ENCODE measurements at regions not wholly inside any gene's neighbourhood (a gene's known extent, or its start where the extent isn't known, plus 50 kb on each side); places are given as distances from the start of the nearest gene placed in this dataset.

DNA sequence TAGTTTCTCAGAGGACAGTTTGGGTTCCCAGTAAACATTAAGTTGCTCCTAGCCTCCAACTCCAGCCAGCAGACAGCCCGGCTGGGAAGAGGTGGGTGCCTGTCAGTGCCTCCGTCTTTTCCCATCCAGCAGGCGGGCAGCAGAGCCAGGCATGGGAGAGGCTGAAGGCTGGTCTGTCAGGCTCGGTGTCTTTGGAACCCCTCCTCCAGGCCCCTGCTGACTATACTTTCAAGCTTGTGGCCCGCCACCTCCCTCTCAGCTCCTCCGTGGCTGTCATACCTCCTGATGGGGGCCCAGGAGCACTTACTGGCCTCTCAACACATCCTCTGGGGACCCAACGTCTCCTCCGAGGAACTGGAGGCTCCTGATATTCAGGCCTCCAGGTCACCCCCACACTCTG lies 140.9 kb downstream of the ACTL8 start:
- TF ChIP-seq, protein P1, sequence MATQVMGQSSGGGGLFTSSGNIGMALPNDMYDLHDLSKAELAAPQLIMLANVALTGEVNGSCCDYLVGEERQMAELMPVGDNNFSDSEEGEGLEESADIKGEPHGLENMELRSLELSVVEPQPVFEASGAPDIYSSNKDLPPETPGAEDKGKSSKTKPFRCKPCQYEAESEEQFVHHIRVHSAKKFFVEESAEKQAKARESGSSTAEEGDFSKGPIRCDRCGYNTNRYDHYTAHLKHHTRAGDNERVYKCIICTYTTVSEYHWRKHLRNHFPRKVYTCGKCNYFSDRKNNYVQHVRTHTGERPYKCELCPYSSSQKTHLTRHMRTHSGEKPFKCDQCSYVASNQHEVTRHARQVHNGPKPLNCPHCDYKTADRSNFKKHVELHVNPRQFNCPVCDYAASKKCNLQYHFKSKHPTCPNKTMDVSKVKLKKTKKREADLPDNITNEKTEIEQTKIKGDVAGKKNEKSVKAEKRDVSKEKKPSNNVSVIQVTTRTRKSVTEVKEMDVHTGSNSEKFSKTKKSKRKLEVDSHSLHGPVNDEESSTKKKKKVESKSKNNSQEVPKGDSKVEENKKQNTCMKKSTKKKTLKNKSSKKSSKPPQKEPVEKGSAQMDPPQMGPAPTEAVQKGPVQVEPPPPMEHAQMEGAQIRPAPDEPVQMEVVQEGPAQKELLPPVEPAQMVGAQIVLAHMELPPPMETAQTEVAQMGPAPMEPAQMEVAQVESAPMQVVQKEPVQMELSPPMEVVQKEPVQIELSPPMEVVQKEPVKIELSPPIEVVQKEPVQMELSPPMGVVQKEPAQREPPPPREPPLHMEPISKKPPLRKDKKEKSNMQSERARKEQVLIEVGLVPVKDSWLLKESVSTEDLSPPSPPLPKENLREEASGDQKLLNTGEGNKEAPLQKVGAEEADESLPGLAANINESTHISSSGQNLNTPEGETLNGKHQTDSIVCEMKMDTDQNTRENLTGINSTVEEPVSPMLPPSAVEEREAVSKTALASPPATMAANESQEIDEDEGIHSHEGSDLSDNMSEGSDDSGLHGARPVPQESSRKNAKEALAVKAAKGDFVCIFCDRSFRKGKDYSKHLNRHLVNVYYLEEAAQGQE (IDR thresholded peaks at IDR 0.05; ENCODE audit: insufficient replicate concordance, low read depth) = no peak
- no peak for TF ChIP-seq SPI1 (IDR thresholded peaks at IDR 0.05; ENCODE audit: borderline replicate concordance, low read depth)
- TF ChIP-seq, protein P2, sequence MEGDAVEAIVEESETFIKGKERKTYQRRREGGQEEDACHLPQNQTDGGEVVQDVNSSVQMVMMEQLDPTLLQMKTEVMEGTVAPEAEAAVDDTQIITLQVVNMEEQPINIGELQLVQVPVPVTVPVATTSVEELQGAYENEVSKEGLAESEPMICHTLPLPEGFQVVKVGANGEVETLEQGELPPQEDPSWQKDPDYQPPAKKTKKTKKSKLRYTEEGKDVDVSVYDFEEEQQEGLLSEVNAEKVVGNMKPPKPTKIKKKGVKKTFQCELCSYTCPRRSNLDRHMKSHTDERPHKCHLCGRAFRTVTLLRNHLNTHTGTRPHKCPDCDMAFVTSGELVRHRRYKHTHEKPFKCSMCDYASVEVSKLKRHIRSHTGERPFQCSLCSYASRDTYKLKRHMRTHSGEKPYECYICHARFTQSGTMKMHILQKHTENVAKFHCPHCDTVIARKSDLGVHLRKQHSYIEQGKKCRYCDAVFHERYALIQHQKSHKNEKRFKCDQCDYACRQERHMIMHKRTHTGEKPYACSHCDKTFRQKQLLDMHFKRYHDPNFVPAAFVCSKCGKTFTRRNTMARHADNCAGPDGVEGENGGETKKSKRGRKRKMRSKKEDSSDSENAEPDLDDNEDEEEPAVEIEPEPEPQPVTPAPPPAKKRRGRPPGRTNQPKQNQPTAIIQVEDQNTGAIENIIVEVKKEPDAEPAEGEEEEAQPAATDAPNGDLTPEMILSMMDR (IDR thresholded peaks at IDR 0.05; ENCODE audit: insufficient read depth, low read length) = no peak
- Histone ChIP-seq H3K4me3 (replicated peaks; ENCODE audit: insufficient read depth, low read length) (no peak overlapping the region), H3K27ac (replicated peaks) (no peak overlapping the region), H3K27me3 (ENCODE audit: insufficient read depth, poor library complexity, severe bottlenecking) (no peaks in the 10 kb centered on the region)
- DNase-seq (ENCODE audit: low read depth in 1 of 2, low spot score in 1 of 2) = no peak

DNA sequence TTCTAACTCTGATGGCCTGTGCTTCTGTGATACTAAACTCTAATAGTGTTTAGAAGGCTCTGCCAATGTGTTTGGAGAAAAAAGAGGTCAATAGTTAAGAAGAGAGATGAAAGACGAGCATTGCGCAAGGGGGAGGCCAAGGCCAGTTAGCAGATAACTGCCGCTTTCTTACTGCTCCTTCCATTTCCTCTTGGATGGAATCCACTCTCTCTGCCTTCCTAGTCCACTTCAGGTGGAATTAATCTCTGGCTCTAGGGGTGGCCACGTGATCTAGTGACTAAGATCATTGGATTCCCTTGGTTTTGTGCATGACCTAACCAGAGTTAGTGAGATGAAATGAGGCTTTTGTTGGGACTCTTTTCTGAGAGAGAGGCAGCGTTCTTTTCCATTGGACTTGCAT lies 148.3 kb downstream of the ACTL8 start:
- TF ChIP-seq GABPA (IDR thresholded peaks at IDR 0.05; ENCODE audit: low read depth) (no peak), SPI1 (IDR thresholded peaks at IDR 0.05; ENCODE audit: borderline replicate concordance, low read depth) (no peak)
- TF ChIP-seq, protein P1 (IDR thresholded peaks at IDR 0.05; ENCODE audit: insufficient replicate concordance, low read depth) = no peak
- DNase-seq (ENCODE audit: low read depth in 1 of 2, low spot score in 1 of 2) = no peak
- H3K27ac ChIP-seq (replicated peaks) = no peak overlapping the region
- no peak overlapping the region for H3K4me3 ChIP-seq (replicated peaks; ENCODE audit: insufficient read depth, low read length)
- H3K27me3 ChIP-seq (ENCODE audit: insufficient read depth, poor library complexity, severe bottlenecking) = no peaks in the 10 kb centered on the region

DNA sequence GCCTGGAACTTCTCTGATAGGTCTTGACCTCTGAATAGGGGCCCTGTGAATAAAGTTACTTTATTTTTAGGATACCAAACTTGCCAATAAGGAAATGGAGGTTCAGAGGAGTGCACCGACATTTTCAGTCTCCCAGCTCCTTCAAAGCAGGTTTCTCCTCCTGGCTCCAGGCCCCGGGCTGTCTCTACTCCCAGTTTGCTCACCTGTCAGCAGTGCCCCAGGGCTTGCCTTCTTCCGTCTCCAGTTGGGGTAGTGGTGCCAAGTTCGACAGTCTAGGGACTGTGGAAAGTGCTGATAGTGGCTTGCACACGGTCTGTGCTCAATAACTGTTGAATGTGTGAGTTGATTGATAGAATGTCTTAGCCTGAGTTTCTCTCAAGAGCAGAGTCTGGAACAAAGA lies 149.2 kb downstream of the ACTL8 start:
- TF ChIP-seq, protein P1 (IDR thresholded peaks at IDR 0.05; ENCODE audit: insufficient replicate concordance, low read depth) = no peak
- TF ChIP-seq SPI1 (IDR thresholded peaks at IDR 0.05; ENCODE audit: borderline replicate concordance, low read depth) (no peak), POLR2AphosphoS5 (IDR thresholded peaks at IDR 0.05; ENCODE audit: low read depth) (no peak), GABPA (IDR thresholded peaks at IDR 0.05; ENCODE audit: low read depth) (no peak)
- TF ChIP-seq, protein P2 (IDR thresholded peaks at IDR 0.05; ENCODE audit: insufficient read depth, low read length) = no peak
- Histone ChIP-seq H3K27me3 (ENCODE audit: insufficient read depth, poor library complexity, severe bottlenecking) (no peaks in the 10 kb centered on the region), H3K4me3 (replicated peaks; ENCODE audit: insufficient read depth, low read length) (no peak overlapping the region), H3K27ac (replicated peaks) (no peak overlapping the region)
- DNase-seq (ENCODE audit: low read depth in 1 of 2, low spot score in 1 of 2) = no peak

DNA sequence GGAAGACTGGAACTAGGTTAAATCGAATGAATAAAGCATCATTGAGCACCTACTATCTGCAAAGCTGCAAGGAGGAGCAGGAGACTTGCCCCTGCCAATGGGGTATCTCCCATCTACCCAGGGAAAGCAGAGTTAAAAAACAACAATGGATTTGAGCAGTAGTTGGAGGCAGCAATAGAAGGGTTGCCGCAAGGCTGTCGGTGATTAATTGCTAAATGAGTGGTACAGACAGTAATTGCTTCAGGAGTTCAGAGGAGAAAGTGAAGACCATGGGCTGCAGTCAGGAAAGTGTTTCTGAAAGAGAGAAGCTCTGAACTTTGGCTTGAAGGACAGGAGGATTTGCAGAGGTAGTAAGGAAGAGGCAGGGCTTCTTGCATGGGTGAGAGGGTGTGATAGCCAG lies 152.9 kb downstream of the ACTL8 start:
- TF ChIP-seq, protein P1 (IDR thresholded peaks at IDR 0.05; ENCODE audit: insufficient replicate concordance, low read depth) = no peak
- TF ChIP-seq, protein P2 (IDR thresholded peaks at IDR 0.05; ENCODE audit: insufficient read depth, low read length) = no peak
- no peak for TF ChIP-seq POLR2AphosphoS5 (IDR thresholded peaks at IDR 0.05; ENCODE audit: low read depth)
- TF ChIP-seq SPI1 (IDR thresholded peaks at IDR 0.05; ENCODE audit: borderline replicate concordance, low read depth) = no peak
- TF ChIP-seq GABPA (IDR thresholded peaks at IDR 0.05; ENCODE audit: low read depth) = no peak
- DNase-seq (ENCODE audit: low read depth in 1 of 2, low spot score in 1 of 2) = no peak
- Histone ChIP-seq H3K27ac (replicated peaks) (no peak overlapping the region), H3K4me3 (replicated peaks; ENCODE audit: insufficient read depth, low read length) (no peak overlapping the region), H3K27me3 (ENCODE audit: insufficient read depth, poor library complexity, severe bottlenecking) (peaks cover 3% of the 10 kb centered on the region)
